ENCODE measurements at regions not wholly inside any gene's neighbourhood (a gene's known extent, or its start where the extent isn't known, plus 50 kb on each side); places are given as distances from the start of the nearest gene placed in this dataset.
"Not testable (repeated sequence)": the region's sequence is repeated elsewhere in the genome, so short reads cannot be mapped to it uniquely, and the experiment has no call there.

DNA sequence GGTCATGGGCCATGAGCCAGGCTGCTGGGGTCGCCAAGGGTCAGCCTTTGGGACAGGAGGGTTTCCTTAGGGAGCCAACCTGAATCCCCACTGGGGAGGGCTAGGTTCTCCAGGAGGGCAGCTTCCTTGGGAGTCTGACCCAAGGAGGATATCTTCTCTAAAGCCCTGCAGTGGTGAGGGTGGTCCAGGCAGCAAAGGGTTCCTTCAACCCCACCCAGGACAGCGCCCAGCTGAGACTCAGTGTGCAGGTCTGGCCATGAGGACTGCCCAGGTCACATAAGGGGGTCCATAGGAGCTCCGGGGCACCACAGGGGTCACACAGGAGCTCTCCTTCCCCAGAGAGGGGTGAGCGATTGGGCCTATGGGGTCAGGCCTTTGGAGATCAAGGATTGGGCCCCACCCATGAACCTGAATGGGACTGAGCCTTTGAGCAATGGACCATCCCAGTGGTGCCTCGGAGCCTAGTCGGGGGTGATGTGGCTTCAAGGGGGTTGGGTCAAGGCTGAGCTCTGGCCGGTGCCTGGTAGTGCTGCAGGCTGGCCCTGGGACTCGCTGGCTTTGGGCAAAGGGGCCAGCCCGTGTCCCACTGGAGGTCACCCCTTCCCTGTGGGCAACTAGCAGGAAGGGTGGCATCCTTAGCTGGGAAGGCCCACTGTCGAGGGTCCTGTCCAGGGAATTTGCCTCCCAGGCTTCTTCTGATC is 216.5 kb downstream of the SNRPN start:
- no peak for DNase-seq

DNA sequence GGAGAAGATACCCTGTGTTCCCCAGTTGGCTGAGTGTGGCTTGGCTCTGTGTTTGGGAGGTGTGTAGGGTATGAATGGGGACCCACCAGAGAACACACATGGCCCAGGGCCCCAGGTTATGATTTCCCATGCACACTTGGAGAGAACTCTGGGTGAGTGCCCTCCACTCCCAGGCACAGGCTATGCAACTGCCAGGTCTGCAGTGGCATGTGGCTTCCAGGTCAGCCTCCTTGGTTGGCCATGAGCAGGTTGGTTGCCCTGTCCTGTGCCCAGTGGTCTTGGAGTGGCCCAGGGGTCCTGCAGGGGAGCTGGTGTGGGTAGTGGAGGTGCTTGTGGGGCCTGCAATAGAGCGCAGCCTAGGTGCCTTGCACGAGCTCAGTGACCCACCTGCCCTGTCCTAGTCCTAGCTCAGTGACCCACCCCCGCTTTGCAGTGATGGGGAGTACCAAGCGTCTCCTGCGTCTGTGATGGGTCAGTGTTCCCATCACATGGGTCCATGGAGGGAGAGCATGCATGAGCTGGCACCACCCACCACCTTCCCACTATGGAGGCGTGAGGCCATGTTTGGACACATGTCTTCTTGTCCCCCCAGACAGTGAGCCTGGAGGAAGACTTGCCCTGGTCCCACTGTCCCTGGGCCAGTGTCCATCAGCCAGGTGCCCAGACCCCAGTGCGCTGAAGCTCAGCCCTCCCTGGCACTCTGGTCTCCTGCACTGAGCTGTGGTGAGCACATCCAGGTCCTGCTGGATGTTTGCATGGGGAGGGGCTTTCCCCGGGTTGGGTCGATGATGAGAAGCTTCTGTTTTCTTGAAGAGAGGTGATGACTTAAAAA is 217.3 kb downstream of the SNRPN start:
- DNase-seq: no peak

DNA sequence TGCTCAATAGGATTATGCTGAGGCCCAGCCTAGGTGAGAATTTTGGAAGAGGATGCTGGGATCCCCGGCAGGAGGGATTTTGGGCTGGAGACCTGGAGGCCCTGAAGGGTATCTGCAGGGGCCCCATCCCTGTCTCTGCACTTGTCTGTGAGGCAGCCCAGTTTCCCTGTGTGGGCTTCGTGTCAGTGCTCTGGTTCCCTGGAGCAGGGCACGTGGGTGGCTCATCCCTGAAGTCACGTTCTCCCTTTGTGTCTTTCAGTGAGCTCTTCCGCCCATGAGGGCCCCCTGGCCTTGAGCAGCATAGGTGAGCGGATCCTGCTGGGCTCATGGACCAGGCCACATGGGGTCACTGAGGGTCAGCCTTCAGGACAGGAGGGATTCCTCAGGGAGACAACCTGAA is 217.9 kb downstream of the SNRPN start:
- DNase-seq: no peak

DNA sequence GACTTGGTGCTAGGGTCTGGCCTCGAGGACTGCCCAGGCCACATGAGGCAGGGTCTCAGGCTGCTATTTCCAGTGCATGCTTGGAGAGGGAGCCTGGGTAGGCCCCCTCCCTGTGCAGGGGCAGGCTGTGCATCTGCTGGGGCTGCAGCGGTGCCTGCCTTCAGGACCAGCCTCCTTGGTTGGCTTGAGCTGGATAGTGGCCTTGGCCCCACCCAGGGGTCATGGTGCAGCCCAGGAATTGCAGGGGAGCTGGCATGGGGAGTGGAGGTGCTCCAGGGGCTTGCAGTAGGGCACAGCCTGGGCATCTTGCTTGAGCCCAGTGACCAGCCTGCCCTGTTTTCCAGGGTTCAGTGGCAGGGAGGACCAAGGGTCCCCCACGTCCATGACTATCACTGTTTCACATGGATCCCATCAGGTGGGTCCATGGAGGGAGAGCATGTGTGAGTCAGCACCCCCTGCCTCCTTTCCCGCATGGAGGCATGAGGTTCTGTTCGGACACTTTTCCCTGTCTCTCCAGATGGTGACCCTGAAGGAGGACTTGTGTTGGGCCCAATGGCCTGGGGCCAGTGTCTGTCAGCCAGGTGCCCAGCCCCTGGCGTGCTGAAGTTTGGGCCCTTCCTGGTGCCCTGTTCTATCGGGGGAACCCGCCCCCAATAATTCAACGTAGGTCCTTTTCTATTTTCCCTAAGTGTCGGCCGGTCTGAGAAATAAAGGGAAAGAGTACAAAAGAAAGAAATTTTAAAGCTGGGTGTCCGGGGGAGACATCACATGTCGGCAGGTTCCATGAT is 218.6 kb downstream of the SNRPN start:
- no peak for DNase-seq

DNA sequence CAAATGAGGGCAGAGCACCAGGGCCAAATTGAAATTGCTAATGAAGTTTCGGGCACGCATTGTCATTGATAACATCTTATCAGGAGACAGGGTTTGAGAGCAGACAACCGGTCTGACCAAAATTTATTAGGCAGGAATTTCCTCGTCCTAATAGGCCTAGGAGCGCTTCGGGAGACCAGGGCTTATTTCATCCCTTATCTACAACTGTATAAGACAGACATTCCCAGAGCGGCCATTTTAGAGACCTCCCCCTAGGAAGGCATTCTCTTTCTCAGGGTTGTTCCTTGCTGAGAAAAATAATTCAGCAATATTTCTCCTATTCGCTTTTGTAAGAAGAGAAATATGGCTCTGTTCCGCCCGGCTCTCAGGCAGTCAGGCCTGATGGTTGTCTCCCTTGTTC is 219.4 kb downstream of the SNRPN start:
- DNase-seq: not testable (repeated sequence)

DNA sequence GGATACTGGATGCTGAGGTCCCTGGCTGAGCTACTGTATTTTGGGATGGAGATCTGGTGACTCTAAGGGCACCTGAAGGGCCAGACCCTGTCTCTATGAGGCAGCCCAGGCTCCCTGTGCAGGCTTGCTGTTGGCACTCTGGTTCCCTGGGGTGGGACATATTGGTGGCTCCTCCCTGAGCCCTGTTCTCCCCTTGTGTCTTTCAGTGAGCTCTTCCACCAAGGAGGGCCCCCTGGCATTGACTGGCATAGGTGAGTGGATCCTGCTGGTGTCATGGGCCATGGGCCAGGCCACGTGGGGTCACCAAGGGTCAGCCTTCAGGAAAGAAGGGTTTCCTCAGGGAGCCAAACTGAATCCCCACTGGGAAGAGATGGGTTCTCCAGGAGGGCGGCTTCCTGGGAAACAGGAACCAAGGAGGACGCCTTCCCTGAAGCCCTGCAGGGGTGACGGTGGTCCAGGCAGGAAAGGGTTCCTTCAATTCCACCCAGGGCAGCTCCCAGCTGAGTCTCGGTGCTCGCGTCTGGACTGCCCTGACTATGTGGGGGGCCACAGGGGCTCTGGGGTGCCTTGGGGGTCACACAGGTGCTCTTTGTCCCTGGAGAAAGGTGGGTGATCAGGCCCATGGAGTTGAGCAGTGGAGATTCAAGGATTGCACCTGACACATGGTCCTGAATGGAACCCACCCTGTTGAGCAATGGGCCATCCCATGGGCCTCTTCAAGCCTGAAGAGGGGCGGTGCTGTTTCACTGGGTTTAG is 220.4 kb downstream of the SNRPN start:
- DNase-seq: no peak

DNA sequence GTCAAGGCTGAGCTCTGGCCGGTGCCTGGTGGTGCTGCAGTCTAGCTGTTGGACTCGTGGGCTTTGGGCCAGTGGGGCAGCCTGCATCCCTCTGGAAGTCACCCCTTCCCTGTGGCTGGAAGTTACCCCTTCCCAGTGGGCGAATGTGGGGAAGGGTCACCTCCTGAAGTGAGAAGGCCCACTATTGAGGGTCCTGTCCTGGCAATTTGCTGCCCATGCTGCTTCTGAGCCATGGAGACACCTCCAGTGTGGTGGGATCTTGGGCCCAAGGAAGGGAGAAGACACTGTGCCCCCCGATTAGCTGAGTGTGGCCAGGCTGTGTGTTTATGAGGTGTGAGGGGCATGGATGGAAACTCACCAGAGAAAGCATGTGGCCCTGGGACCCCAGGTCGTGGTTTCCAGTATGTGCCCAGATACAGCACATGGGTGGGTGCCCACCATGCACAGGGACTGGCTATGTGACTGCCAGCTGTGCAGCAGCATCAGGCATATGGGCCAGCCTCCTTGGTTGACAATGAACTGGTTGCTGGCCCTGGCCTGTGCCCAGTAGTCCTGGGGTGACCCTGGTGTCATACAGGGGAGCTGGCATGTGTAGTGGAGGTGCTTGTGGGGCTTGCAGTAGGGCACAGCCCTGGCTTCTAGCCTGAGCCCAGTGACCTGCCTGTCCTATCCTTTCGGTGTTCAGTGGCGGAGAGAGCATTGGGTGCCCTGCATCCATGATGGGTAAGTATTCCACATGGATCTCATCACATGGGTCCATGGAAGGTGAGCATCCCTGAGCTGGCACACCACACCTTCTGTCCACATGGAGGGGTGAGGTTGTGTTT is 221.2 kb downstream of the SNRPN start:
- no peak for DNase-seq

DNA sequence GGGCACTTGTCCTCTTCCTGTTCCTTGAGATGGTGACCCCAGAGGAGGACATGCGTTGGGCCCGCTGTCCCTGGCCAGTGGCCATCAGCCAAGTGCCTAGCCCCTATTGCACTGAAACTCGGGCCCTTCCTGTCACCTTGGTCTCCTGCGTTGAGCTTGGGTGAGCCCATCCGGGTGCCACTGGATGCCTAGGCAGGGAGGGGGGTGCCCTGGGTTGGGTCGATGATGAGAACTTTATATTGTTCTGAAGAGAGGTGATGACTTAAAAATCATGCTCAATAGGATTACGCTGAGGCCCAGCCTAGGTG is 221.8 kb downstream of the SNRPN start:
- DNase-seq: no peak

DNA sequence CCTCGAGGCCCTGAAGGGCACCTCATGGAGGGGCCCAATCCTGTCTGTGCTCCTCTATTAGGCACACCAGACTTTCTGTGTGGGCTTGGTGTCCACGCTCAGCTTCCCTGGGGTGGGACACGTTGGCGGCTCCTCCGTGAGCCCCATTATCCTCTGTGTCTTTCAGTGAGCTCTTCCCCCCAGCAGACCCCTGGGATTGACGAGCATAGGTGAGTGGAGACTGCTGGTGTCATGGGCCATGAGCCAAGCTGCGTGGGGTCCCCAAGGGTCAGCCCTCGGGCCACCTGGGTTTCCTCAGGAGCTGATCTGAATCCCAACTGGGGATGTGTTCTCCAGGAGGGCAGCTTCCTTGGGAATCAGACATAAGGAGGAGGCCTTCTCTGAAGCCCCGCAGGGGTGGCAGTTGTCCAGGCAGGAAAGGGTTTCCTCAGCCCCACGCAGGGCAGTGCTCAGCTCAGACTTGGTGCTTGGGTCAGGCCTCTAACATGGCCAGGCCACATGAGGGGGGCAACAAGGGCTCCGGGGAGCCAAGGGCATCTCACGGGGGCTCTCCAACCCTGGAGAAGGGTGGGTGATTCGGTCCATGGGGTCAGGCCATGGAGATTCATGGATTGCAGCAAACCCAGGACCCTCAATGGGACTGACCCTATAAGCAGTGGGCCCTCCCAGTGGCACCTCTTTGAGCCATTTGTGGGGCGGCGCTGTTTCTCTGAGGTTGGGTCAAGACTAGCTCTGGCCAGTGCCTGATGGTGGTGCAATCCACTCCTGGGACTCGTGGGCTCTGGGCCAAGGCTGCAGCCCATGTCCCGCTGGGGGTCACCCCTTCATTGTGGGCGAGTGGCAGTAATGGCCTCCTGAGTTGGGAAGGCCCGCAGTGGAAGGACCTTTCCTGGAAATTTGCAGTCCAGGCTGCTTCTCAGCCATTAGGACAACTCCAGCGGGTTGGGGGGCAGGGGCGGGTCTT is 222.5 kb downstream of the SNRPN start:
- no peak for DNase-seq

DNA sequence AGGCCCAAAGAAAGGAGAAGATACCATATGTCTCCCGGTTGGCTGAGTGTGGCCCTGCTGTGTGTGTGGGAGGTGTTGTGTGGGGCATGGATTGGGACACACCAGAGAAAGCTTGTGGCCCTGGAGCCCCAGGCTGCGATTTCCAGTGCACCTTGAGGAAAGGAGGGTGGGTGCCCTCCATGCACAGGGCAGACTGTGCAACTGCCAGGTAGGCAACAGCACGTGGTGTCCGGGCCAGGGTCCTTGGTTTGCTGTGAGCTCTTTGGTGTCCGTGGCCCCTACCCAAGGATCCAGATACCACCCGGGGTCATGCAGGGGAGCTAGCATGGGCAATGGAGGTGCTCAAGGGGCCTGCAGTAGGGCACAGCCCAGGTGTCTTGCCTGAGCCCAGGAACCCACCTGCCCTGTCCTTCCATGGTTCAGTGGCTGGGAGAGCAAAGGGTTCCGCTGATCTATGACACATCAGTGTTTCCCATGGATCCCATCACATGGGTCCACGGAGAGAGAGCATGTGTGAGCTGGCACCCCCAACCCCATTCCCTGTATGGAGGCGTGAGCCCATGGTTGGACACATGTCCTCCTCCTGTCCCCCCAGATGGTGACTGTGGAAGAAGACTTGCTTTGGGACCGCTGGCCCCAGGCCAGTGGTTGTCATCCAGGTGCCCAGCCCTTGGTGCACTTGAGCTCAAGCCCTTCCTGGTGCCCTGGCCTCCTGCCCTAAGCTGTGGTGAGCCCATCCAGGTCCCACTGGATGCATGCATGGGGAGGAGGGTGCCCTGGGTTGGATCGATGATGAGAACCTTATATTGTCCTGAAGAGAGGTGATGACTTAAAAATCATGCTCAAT is 223.4 kb downstream of the SNRPN start:
- no peak for DNase-seq

DNA sequence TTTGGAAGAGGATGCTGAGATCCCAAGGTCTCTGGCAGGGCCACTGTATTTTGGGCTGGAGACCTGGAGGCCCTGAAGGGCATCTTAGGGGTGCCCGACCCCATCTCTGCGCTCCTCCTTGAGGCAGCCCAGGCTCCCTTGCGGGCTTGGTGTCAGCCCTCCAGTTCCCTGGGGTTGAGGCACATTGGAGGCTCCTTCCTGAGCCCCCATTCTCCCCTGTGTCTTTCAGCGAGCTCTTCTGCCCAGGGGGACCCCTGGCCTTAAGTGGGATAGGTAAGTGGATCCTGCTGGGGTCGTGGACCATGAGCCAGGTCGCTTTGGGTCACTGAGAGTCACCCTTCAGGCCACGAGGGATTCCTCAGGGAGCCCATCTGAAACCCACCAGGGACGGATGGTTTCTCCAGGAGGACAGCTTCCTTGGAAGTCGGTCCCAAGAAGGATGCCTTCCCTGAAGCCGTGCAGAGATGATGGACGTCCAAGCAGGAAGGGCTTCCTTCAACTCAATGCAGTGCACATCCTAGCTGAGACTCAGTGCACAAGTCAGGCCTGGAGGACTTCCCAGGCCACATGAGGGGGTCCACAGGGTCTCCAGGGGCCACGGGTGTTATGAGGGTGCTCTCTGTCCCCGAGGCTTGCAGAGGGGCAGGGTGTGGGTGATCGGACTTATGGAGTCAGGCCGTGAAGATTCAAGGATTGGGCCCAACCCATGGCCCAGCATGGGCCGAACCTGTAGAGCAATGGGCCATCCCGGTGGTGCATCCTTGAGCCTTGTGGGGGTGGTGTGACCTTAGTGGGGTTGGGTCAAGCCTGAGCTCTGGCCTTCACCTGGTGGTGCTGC is 224.3 kb downstream of the SNRPN start:
- no peak for DNase-seq

DNA sequence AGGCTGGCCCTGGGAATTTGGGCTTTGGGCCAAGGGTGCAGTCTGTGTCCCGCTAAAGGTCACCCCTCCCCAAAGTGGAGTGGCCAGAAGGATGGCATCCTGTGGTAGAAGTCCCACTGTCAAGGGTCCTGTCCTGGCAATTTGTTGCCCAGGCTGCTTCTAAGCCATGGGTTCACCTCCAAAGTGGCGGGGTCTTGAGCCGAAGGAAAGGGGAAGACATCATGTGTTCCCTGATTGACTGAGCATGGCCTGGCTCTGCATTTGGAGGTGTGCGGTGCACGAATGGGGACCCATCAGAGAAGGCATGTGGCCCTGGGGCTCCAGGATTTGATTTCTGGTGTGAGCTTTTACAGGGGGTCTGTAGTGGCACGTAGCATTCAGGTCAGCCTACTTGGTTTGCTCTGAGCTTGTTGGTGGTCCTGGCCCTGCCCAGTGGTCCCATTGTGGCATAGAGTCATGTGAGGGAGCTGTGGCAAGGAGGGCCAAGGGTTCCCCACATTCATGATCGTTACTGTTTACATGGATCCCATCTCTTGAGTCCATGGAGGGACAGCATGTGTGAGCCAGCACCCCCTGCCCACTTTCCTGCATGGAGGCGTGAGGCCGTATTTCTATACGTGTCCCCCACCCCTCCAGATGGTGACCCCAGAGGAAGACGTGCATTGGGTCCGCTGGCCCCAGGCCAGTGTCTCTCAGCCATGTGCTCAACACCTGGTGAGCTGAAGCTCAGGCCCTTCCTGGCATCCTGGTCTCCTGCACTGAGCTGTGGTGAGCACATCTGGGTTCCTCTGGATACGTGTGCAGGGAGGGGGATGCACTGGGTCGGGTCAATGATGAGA is 225.1 kb downstream of the SNRPN start:
- DNase-seq: no peak

DNA sequence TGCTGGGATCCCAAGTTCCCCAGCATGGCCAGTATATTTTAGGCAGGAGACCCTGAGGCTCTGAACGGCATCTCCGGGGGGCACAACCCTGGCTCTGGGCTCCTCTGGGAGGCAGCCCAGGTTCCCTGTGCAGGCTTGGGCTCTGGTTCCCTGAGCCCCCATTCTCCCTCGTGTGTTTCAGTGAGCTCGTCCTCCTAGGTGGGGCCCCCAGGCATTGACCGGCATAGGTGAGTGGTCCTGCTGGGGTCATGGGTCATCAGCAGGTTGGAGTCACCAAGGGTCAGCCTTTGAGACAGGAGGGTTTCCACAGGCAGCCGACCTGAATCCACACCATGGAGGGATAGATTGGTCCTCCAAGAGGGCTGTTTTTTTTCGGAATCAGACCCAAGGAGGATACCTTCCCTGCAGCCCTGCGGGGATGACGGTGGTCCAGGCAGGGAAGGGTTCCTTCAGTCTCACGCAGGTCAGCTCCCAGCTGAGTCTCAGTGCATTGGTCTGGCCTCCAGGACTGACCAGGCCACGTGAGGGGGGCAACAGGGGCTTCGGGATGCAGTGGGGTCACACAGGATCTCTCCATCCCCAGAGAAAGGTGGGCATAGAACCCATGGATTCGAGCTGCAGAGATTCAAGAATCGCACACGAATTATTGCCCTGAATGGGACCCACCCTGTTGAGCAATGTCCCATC is 226.0 kb downstream of the SNRPN start:
- DNase-seq: no peak

DNA sequence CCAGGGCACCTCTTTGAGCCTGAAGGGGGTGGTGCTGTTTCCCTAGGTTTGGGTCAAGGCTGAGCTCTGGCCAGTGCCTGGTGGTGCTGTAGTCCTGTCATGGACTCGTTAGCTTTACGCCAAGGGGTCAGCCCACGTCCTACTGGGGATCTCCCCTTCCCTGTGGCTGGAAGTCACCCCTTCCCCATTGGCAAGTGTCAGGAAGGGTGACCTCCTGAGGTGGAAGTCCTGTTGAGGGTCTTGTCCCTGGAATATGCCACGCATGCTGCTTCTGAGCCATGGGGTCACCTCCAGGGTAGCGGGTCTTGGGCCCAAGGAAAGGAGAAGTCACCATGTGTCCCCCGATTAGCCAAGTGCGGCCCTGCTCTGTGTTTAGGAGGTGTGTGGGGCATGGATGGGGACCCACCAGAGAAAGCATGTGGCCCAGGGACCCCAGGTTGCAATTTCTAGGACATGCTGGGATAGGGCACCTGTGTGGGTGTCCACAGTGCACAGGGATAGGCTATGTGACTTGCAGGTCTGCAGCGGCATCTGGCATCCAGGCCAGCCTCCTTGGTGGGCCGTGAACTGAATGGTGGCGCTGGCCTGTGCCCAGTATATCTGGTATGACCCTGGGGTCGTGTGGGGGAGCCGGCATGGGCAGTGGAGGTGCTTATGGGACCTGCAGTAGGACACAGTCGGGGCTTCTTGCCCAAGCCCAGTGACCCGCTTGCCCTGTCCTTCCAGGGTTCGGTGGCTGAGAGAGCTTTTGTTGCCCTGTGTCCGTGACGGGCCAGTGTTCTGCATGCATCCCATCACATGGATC is 226.7 kb downstream of the SNRPN start:
- DNase-seq: no peak

DNA sequence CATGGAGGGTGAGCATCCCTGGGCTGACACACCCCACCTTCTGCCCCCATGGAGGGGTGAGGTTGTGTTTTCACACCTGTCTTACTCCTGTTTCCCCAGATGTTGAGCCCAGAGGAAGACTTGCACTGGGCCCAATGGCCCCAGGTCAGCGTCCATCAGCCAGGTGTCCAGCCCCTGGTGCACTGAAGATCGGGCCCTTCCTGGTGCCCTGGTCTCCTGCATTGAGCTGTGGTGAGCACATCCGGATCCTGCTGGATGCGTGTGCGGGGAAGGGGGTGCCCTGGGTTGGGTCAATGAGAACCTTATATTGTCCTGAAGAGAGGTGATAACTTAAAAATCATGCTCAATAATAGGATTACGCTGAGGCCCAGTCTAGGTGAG is 227.3 kb downstream of the SNRPN start:
- DNase-seq: no peak

DNA sequence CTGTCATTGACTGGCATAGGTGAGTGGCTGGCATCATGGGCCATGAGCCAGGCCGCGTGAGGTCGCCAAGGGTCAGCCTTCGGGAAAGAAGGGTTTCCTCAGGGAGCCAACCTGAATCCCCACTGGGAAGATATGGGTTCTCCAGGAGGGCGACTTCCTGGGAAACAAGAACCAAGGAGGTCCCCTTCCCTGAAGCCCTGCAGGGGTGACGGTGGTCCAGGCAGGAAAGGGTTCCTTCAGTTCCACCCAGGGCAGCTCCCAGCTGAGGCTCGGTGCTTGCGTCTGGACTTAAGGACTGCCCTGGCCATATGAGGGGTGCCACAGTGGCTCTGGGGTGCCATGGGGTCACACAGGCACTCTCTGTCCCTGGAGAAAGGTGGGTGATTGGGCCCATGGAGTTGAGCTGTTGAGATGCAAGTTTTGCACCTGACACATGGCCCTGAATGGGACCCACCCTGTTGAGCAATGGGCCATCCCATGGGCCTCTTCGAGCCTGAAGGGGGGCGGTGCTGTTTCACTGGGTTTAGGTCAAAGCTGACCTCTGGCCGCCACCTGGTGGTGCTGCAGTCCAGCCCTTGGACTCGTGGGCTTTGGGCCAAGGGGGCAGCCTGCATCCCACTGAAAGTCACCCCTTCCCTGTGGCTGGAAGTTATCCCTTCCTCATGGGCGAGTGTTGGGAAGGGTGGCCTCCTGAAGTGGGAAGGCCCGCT is 228.1 kb downstream of the SNRPN start:
- no peak for DNase-seq

Data from cerebellar nuclear complex (tissue), 1 donor.